ENCODE measurements at regions not wholly inside any gene's neighbourhood (a gene's known extent, or its start where the extent isn't known, plus 50 kb on each side); places are given as distances from the start of the nearest gene placed in this dataset.

DNA sequence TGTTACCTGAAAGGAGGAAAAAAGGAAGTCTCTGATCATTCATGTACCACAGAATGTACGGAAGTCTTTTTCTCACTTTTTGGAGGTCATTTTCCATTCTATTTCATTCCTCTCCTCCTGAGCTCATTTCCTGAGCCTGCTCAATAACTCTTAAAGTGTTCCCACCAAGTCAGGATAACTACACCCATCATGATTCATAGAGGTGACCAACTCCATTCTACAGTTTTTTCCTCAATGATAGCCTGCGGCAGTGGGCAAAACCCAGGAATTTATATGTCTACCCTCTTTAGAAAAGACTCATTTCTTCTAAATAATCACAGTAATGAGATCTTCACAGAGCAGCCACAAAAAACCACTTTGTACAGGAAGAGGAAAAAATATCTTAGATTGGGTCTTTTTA, 372.5 kb downstream of the RBM43 start:
- DNase-seq (ENCODE audit: extremely low read depth, low read depth): no peak
- TF ChIP-seq, protein P1, sequence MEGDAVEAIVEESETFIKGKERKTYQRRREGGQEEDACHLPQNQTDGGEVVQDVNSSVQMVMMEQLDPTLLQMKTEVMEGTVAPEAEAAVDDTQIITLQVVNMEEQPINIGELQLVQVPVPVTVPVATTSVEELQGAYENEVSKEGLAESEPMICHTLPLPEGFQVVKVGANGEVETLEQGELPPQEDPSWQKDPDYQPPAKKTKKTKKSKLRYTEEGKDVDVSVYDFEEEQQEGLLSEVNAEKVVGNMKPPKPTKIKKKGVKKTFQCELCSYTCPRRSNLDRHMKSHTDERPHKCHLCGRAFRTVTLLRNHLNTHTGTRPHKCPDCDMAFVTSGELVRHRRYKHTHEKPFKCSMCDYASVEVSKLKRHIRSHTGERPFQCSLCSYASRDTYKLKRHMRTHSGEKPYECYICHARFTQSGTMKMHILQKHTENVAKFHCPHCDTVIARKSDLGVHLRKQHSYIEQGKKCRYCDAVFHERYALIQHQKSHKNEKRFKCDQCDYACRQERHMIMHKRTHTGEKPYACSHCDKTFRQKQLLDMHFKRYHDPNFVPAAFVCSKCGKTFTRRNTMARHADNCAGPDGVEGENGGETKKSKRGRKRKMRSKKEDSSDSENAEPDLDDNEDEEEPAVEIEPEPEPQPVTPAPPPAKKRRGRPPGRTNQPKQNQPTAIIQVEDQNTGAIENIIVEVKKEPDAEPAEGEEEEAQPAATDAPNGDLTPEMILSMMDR (IDR thresholded peaks at IDR 0.05; ENCODE audit: low read depth, low read length): no peak

DNA sequence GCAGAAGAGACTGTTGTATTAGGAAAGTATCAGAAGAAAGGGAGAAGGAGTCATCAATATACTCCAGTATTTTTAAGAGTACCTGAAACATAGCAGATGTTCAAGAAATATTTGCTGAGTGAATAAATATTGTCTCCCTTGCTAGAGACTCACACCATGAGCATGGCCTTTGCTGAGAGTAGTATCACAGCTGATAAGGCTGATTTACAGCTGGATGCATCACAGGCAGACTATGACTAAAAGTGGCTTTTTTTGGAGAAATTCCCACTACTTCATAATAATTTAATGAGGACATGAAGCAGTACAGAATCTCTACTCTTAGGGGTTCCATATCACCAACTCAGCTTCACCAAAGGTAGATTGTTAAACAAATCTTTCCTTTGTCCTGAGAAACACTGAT, 373.3 kb downstream of the RBM43 start:
- DNase-seq (ENCODE audit: extremely low read depth, low read depth): no peak

DNA sequence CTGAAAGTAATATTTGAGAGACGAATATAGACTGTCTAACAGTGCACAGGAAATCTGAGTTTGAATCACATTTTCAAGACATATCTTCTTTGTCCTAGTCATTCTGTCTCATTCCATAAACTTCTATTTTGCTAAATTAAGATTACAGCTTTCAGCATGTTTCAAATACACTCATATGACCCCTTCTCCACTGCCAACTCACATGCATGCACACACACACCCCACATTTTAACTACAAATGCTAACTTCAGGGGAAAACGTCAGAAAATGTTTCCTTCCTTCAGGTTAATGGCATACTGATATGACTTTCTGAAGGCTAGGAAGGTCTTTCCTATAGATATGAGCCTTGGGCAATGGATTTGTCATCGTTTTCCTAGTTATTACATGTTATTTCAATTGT, 373.7 kb downstream of the RBM43 start:
- TF ChIP-seq, protein P1 (IDR thresholded peaks at IDR 0.05; ENCODE audit: low read depth, low read length): no peak
- DNase-seq (ENCODE audit: extremely low read depth, low read depth): no peak

More for the DNA sequence above, 373.3 kb downstream of the RBM43 start:
- TF ChIP-seq, protein P1 (IDR thresholded peaks at IDR 0.05; ENCODE audit: low read depth, low read length): no peak

DNA sequence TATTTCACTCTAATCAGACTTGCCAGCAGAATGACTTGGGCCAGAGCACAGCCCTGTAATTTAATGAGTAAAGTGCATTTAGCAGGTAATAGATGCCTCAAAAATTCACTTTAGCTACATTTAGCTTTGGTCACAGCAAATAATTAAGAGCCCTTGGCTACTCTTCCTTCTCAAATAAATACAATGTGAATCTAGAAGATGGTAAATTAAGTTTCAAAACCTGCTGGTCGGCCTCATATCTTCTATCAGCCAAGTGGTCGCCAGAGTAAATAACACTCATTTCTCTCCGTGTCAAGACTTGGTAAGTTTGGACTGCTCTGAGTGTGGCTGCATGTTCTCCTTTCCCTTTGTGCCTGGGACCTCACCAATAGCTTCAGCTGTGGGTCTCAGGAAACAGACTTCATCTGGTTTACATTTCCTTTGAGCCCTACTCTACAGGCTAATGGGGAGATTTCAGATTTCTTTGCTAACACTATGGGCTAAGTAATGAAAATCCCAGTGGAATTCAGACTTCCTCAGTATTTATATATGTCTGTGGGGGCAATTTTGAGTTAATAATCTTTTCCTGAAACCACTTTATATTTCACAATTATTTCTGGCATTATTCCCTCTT, 375.8 kb downstream of the RBM43 start:
- TF ChIP-seq, protein P1 (IDR thresholded peaks at IDR 0.05; ENCODE audit: low read depth, low read length): no peak
- no peak for DNase-seq (ENCODE audit: extremely low read depth, low read depth)

DNA sequence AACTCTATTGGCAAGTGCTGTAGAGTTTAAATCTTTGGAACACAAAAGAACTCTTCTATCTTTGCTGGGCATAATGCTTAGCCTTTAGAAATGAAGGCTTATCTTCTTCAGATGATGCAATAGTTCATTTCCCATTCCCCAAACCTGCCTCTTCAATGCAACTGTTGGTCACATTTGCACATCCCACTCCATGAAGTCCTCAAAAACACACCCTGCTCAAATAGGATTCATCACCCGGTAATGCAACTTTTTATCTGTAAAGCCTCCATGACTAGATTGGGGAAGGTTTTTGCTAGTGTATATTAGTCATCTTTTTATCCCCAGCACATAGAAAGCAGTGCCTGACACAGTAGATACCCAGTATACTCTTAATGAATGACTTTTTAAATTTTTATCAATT, 376.4 kb downstream of the RBM43 start:
- TF ChIP-seq, protein P1 (IDR thresholded peaks at IDR 0.05; ENCODE audit: low read depth, low read length): no peak
- no peak for DNase-seq (ENCODE audit: extremely low read depth, low read depth)

DNA sequence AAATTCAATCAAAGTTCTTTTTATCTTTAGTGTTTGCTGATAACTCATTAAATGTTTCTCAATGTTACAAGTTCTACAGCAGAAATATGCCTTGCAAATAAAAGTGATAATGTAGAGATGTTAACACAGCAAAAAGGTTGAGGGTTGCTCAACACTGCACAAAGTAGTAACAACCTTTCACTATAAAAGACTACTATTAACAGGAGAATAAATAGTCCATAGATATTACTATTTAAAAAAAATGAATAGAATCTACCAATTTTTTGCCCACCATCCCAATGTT, 378.1 kb downstream of the RBM43 start:
- TF ChIP-seq, protein P1 (IDR thresholded peaks at IDR 0.05; ENCODE audit: low read depth, low read length): no peak

DNA sequence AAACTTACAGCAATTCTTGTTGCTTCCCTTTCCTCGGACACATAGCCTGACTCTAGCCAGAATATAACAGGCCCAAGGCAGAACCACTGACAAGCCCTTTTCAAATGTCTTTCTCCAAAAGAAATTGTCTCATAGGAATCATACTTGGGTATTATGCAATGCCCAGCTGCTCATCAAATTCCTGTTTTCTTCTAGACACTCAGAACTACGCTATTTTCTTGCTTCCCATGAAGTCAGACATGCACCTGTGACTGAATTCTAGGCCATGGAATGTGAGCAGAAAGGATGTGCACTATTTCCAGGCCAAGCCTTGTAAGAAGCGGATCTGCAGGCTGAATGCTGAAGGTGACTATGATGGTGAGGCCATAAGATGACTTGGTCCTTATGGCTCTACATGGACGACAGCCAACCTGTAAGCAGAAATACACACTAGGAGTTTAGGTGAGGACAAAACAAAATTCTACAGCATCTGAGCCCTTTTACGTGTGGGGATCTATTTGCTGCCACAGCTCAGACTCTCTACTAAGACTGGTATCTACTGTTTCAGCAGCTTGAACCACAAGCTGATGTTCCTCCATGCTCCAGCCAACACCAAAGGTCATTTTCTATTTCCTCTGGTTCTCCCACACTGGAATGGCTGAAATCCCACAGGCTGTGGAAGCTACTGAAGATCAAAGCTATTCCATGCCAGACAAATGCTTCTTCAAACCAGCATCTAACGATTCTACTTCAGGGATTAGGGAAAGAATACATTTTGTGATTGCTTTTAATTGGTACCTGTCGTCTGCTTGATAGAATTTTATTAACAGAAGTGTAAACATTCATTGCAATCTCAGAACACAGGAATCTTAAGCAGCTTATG, 378.7 kb downstream of the RBM43 start:
- no peak for DNase-seq (ENCODE audit: extremely low read depth, low read depth)
- TF ChIP-seq, protein P1 (IDR thresholded peaks at IDR 0.05; ENCODE audit: low read depth, low read length): no peak

More for the DNA sequence above, 378.1 kb downstream of the RBM43 start:
- DNase-seq (ENCODE audit: extremely low read depth, low read depth): no peak

Measured in AG09319 (cell line).